ENCODE measurements at regions not wholly inside any gene's neighbourhood (a gene's known extent, or its start where the extent isn't known, plus 50 kb on each side); places are given as distances from the start of the nearest gene placed in this dataset.

DNA sequence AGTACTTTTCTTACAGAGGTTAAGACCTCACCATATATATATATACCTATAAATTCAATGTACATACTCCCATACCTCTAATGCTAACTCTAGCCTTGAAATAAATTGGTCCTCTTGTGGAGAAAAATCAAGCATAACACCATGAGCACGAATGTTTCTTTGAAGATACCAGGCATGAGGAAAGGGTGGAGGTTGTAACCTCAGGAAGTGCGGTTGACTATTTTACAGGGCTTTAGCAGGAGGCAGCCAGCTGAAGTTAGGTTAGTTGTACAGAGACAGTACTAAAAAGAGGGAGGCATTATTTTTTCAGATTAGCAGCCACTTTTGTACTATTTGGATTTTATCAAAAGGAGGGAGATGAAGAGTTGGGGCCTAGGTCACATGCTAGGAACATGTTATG is 767.0 kb downstream of the OTOL1 start:
- TF ChIP-seq, protein P1, sequence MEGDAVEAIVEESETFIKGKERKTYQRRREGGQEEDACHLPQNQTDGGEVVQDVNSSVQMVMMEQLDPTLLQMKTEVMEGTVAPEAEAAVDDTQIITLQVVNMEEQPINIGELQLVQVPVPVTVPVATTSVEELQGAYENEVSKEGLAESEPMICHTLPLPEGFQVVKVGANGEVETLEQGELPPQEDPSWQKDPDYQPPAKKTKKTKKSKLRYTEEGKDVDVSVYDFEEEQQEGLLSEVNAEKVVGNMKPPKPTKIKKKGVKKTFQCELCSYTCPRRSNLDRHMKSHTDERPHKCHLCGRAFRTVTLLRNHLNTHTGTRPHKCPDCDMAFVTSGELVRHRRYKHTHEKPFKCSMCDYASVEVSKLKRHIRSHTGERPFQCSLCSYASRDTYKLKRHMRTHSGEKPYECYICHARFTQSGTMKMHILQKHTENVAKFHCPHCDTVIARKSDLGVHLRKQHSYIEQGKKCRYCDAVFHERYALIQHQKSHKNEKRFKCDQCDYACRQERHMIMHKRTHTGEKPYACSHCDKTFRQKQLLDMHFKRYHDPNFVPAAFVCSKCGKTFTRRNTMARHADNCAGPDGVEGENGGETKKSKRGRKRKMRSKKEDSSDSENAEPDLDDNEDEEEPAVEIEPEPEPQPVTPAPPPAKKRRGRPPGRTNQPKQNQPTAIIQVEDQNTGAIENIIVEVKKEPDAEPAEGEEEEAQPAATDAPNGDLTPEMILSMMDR (IDR thresholded peaks at IDR 0.05): no peak
- no peak for TF ChIP-seq EZH2phosphoT487 (IDR thresholded peaks at IDR 0.05)
